Left lung (tissue), 4 donors: ENCODE measurements at regions not wholly inside any gene's neighbourhood (a gene's known extent, or its start where the extent isn't known, plus 50 kb on each side); places are given as distances from the start of the nearest gene placed in this dataset.
"Not testable (repeated sequence)": the region's sequence is repeated elsewhere in the genome, so short reads cannot be mapped to it uniquely, and the experiment has no call there.

Experiments used
- ATAC-seq: fragments of 200-7000 bp; cut with Tn5 transposase; one replicate; pipeline ENCODE4 v1.9.1; 2020; ENCODE audit warnings: moderate library complexity
- DNase-seq, 4 donors: peaks; one replicate each; pipeline ENCODE4 v3.0.0-alpha.2; 2013 to 2020
- H3K27ac ChIP-seq, 2 donors: fragments of 200-600 bp; sonication (generic) in 1 of 2; one replicate each; pipeline versions ENCODE4 v1.5.0 to v1.8.0; 2020 to 2021
- H3K27me3 ChIP-seq, 2 donors: fragments of 200-600 bp; sonication (generic) in 1 of 2; one replicate each; pipeline versions ENCODE4 v1.5.0 to v1.8.0; 2020 to 2021
- H3K36me3 ChIP-seq, 2 donors: fragments of 200-600 bp; sonication (generic) in 1 of 2; one replicate each; pipeline versions ENCODE4 v1.5.0 to v1.8.0; 2020 to 2021
- H3K4me1 ChIP-seq, 2 donors: fragments of 200-600 bp; one replicate each; pipeline ENCODE4 v1.8.0; 2021
- H3K4me3 ChIP-seq, 2 donors: fragments of 200-600 bp; sonication (generic) in 1 of 2; one replicate each; pipeline versions ENCODE4 v1.5.0 to v1.8.0; 2020 to 2021; ENCODE audit warnings: mild to moderate bottlenecking in 1 of 2
- H3K9me3 ChIP-seq, 2 donors: fragments of 200-600 bp; sonication (generic) in 1 of 2; one replicate each; pipeline versions ENCODE4 v1.5.0 to v1.8.0; 2020 to 2021
- intact Hi-C, 2 donors: fragments of 100-400 bp; cut with DNase I; formaldehyde crosslinking; loops; one replicate each; pipeline versions ENCODE4 v1.11.2 to v1.14.2; 2022
- TF ChIP-seq, protein P1 (sequence below), 2 donors: fragments of 200-600 bp; sonication (generic) in 1 of 2; IDR thresholded peaks; one replicate each; pipeline versions ENCODE4 v1.5.0 to v1.8.0; 2021; ENCODE audit warnings: antibody characterized with exemption in 2 of 2
- donor health status: DM: no; HTN: yes; CAD: no.
- donor health status: DM: no; HTN: no; CAD: no.

DNA sequence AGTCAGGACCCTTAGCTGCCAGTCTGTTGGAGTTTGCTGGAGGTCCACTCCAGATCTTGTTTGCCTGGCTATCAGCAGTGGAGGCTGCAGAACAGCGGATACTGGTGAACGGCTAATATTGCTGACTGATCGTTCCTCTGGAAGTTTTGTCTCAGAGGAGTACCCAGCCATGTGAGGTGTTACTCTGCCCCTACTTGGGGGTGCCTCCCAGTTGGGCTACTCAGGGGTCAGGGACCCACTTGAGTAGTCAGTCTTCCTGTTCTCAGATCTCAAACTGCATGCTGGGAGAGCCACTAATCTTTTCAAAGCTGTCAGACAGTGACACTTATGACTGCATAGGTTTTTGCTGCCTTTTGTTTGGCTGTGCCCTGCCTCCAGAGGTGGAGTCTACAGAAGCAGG lies 160.5 kb downstream of the OR4A47 start:
- DNase-seq, H3K4me1 ChIP-seq, intact Hi-C loops, ATAC-seq, H3K27me3 ChIP-seq, H3K36me3 ChIP-seq, H3K27ac ChIP-seq, H3K4me3 ChIP-seq: not testable (repeated sequence)
- peaks cover 0 to 74% of the 10 kb centered on the region in 2 donors for H3K9me3 ChIP-seq

DNA sequence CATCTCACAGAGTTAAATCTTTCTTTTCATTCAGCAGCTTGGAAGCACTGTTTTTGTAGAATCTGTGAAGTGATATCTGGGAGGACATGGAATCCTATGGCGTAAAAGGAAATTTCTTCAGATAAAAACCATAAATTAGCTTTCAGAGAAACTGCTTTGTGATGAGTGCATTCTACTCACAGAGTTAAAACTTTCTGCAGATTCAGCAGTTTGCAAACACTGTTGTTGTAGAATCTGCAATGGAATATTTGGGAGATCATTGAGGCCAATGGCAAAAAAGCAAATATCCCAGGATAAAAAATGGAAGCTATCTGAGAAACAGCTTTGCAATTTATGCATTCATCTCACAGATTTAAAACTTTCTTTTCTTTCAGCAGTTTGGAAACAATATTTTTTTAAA lies 180.6 kb downstream of the OR4A47 start:
- Histone ChIP-seq H3K27me3 (no peaks in the 10 kb centered on the region), H3K4me3 (no peak overlapping the region), H3K36me3 (no peaks in the 10 kb centered on the region), H3K27ac (no peak overlapping the region), H3K9me3 (peaks cover 0 to 97% of the 10 kb centered on the region in 2 donors), H3K4me1 (no peaks in the 10 kb centered on the region)
- intact Hi-C loops, result no loop called here
- TF ChIP-seq, protein P1, sequence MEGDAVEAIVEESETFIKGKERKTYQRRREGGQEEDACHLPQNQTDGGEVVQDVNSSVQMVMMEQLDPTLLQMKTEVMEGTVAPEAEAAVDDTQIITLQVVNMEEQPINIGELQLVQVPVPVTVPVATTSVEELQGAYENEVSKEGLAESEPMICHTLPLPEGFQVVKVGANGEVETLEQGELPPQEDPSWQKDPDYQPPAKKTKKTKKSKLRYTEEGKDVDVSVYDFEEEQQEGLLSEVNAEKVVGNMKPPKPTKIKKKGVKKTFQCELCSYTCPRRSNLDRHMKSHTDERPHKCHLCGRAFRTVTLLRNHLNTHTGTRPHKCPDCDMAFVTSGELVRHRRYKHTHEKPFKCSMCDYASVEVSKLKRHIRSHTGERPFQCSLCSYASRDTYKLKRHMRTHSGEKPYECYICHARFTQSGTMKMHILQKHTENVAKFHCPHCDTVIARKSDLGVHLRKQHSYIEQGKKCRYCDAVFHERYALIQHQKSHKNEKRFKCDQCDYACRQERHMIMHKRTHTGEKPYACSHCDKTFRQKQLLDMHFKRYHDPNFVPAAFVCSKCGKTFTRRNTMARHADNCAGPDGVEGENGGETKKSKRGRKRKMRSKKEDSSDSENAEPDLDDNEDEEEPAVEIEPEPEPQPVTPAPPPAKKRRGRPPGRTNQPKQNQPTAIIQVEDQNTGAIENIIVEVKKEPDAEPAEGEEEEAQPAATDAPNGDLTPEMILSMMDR (IDR thresholded peaks at IDR 0.05), result no peak
- ATAC-seq (no peak), DNase-seq (no peak)

DNA sequence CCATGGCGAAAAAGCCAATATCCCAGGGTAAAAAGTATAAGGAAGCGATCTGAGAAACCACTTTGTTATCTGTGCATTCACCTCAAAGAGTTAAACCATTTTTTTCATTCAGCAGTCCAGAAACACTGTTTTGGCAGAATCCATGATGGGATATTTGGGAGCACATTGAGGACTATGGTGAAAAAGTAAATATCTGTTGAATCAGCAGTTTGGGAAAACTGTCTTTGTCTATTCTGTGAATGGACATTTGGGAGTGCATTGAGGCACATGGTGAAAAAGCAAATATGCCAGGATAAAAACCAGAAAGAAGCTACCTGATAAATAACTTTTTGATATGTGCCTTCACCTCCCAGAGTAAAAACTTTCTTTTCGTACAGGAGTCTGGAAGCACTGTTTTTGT lies 187.4 kb downstream of the OR4A47 start:
- Histone ChIP-seq H3K36me3 (no peaks in the 10 kb centered on the region), H3K27me3 (no peaks in the 10 kb centered on the region), H3K9me3 (peaks cover 0 to 78% of the 10 kb centered on the region in 2 donors), H3K27ac (no peak overlapping the region), H3K4me1 (no peaks in the 10 kb centered on the region), H3K4me3 (no peak overlapping the region)
- TF ChIP-seq, protein P1 (IDR thresholded peaks at IDR 0.05), result no peak
- ATAC-seq (no peak), DNase-seq (no peak)
- intact Hi-C loops, result no loop called here

DNA sequence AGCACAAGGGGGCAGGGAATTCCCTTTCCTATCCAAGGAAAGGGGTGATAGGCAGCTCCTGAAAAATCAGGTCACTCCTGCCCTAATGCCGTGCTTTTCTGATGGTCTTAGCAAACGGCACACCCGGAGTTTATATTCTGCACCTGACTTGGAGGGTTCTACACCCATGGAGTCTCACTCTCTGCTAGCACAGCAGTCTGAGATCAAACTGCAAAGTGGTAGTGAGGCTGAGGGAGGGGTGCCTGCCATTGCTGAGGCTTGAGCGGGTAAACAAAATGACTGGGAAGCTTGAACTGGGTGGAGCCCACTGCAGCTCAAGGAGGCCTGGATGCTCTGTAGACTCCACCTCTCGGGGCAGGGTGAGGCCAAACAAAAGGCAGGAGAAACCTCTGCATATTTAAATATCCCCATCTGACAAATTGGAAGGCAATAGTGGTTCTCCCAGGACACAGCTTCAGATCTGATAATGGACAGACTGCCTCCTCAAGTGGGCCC lies 194.7 kb downstream of the OR4A47 start:
- H3K9me3 ChIP-seq, result peaks cover 0 to 54% of the 10 kb centered on the region in 2 donors
- DNase-seq (no peak), ATAC-seq (no peak)
- intact Hi-C loops, result no loop called here
- no peaks in the 10 kb centered on the region for H3K27me3 ChIP-seq
- H3K27ac ChIP-seq, result no peak overlapping the region
- no peaks in the 10 kb centered on the region for H3K36me3 ChIP-seq
- TF ChIP-seq, protein P1 (IDR thresholded peaks at IDR 0.05), result no peak
- no peak overlapping the region for H3K4me3 ChIP-seq
- no peaks in the 10 kb centered on the region for H3K4me1 ChIP-seq

DNA sequence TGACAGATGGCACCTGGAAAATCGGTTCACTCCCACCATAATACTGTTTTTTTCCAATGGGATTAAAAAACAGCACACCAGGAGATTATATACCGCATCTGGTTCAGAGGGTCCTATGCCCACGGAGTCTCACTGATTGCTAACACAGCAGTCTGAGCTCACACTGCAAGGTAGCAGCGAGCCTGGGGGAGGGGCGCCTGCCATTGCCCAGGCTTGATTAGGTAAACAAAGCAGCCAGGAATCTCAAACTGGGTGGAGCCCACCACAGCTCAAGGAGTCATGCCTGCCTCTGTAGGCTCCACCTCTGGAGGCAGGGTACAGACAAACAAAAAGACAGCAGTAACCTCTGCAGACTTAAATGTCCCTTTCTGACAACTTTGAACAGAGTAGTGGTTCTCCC lies 240.9 kb downstream of the OR4A47 start:
- H3K27ac ChIP-seq, H3K4me3 ChIP-seq, H3K36me3 ChIP-seq, DNase-seq, intact Hi-C loops, ATAC-seq, H3K4me1 ChIP-seq, H3K27me3 ChIP-seq: not testable (repeated sequence)
- peaks cover 0 to 84% of the 10 kb centered on the region in 2 donors for H3K9me3 ChIP-seq

DNA sequence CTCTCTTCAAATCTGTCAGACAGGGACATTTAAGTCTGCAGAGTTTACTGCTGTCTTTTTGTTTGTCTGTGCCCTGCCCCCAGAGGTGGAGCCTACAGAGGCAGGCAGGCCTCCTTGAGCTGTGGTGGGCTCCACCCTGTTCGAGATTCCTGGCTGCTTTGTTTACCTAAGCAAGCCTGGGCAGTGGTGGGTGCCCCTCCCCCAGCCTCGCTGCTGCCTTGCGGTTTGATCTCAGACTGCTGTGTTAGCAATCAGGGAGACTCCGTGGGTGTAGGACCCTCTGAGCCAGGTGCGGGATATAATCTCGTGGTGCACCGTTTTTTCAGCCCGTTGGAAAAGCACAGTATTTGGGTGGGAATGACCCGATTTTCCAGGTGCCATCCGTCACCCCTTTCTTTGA lies 233.6 kb downstream of the TRIM51G start:
- H3K4me3 ChIP-seq, H3K36me3 ChIP-seq, DNase-seq, H3K4me1 ChIP-seq, H3K27me3 ChIP-seq, ATAC-seq, intact Hi-C loops, H3K27ac ChIP-seq: not testable (repeated sequence)
- H3K9me3 ChIP-seq, result peaks cover 0 to 52% of the 10 kb centered on the region in 2 donors
